Transverse colon (tissue), 4 donors: ENCODE measurements at regions not wholly inside any gene's neighbourhood (a gene's known extent, or its start where the extent isn't known, plus 50 kb on each side); places are given as distances from the start of the nearest gene placed in this dataset.

Experiments used
- CTCF ChIP-seq, 5 experiments: fragments of 200-600 bp in 3 of 5; fragments of 450-650 bp in 2 of 5; sonication (generic) in 3 of 5; IDR thresholded peaks; 1 replicate in 2 of 5; 2 replicates in 3 of 5; pipeline ENCODE4 v1.5.1; 2016 to 2017; ENCODE audit warnings: antibody characterized with exemption in 5 of 5, inconsistent platforms in 3 of 5, mild to moderate bottlenecking in 2 of 5, moderate library complexity in 1 of 5
- EP300 ChIP-seq: sonication (generic); formaldehyde crosslinking; IDR thresholded peaks from one replicate; pipeline ENCODE4 v1.6.1; 2017; ENCODE audit warnings: antibody characterized with exemption, low read depth
- POLR2A ChIP-seq: fragments of 450-650 bp; IDR thresholded peaks from one replicate; pipeline ENCODE4 v1.6.1; 2016; ENCODE audit warnings: antibody characterized with exemption, mild to moderate bottlenecking, moderate library complexity
- POLR2AphosphoS5 ChIP-seq, 3 donors: sonication (generic); formaldehyde crosslinking; IDR thresholded peaks; one replicate each; pipeline ENCODE4 v1.6.1; 2016; ENCODE audit warnings: antibody characterized with exemption in 3 of 3

DNA sequence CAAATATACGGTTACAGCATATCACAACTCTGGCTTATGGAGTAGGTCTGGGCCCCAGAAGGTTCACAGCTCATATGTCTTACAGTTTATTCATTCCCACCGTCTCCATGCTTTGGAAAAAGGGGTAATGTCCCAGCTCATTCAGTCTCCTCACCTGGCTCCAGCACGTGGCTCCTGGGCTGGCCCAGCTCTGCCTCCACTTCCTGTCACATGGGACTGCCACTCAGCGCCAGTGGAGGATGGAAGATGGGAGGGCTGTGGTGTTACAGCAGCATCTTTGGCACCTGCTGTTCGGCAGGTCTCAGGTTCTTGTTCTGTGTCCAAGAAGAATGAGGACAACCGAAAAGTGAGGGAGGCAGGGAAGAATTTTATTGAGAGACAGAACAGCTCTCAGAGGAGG is 216.3 kb upstream of the ATXN7L3B start:
- no peak for TF ChIP-seq EP300
- no peak for TF ChIP-seq CTCF (IDR thresholded peaks at IDR 0.05)
- no peak for TF ChIP-seq POLR2A
- no peak for TF ChIP-seq POLR2AphosphoS5 (IDR thresholded peaks at IDR 0.05)
